HepG2 (cell line): ENCODE measurements at regions not wholly inside any gene's neighbourhood (a gene's known extent, or its start where the extent isn't known, plus 50 kb on each side); places are given as distances from the start of the nearest gene placed in this dataset.

ENCODE experiments used
- ATAC-seq: fragments of 200-7000 bp; cut with Tn5 transposase; 3 replicates; pipeline ENCODE4 v1.9.1; 2020; ENCODE audit warnings: mild to moderate bottlenecking, moderate library complexity
- BruUV-seq: library from RNA; stranded (reverse); fragments of 400-500 nt; replicated peaks from 2 replicates; lab custom pipeline; 2021; lab: Mats Ljungman, UMichigan
- CTCF ChIA-PET: fragments of 300-600 bp; formaldehyde crosslinking; extraction: SDS; loops from one replicate; lab custom pipeline; 2021; ENCODE audit warnings: low total read pairs, inconsistent platforms, low intra/inter-chr PET ratio; lab: Yijun Ruan, JAX
- POLR2A ChIA-PET: fragments of 350-600 bp; sonication (Branson Sonifier 250); formaldehyde crosslinking; loops from one replicate; lab custom pipeline; 2020; ENCODE audit warnings: antibody characterized with exemption, inconsistent platforms; lab: Yijun Ruan, JAX
- DNase-seq: peaks from one replicate; pipeline ENCODE4 v3.0.0-alpha.2; 2015; ENCODE audit warnings: low spot score
- FAIRE-seq: peaks from 3 replicates; lab custom pipeline; 2011; peaks lifted over from hg19 to GRCh38; lab: Jason Lieb, UNC
- H2AFZ ChIP-seq: one replicate; pipeline ENCODE4 v1.6.1; 2011; ENCODE audit warnings: low read length, inconsistent platforms
- H3K27ac ChIP-seq: fragments of 300-600 bp; 3 replicates; pipeline ENCODE4 v1.8.0; 2011; ENCODE audit warnings: mixed run types, mild to moderate bottlenecking, mixed read lengths, low read length, inconsistent platforms; ENCODE audit not compliant: insufficient read depth; ENCODE audit errors: extremely low read length
- H3K27me3 ChIP-seq, 2 experiments: fragments of 200-600 bp in 1 of 2; 2 replicates in 1 of 2; 3 replicates in 1 of 2; pipeline versions ENCODE4 v1.6.0 to v1.8.0; 2011; ENCODE audit warnings: low read length in 2 of 2, mild to moderate bottlenecking in 2 of 2, moderate library complexity in 2 of 2, inconsistent platforms in 1 of 2; ENCODE audit not compliant: insufficient read depth in 2 of 2, control insufficient read depth in 1 of 2
- H3K36me3 ChIP-seq, 2 experiments: fragments of 200-600 bp in 1 of 2; replicated peaks in 1 of 2; 2 replicates in 1 of 2; 3 replicates in 1 of 2; pipeline versions ENCODE4 v1.5.1 to v1.8.0; 2011; ENCODE audit warnings: low read length in 2 of 2, inconsistent platforms in 1 of 2; ENCODE audit not compliant: insufficient read depth in 2 of 2, control insufficient read depth in 1 of 2
- H3K4me1 ChIP-seq: 2 replicates; pipeline ENCODE4 v1.5.1; 2012; ENCODE audit warnings: low read length, inconsistent platforms; ENCODE audit not compliant: insufficient read depth
- H3K4me2 ChIP-seq: 2 replicates; pipeline ENCODE4 v1.6.0; 2011; ENCODE audit warnings: low read depth, low read length, inconsistent platforms
- H3K4me3 ChIP-seq, 3 experiments: fragments of 200-600 bp in 1 of 3; sonication (generic), shearing (Covaris generic) in 1 of 3; replicated peaks in 1 of 3; 2 replicates each; pipeline ENCODE4 v1.5.1; 2011 to 2016; ENCODE audit warnings: low read length in 3 of 3, inconsistent platforms in 2 of 3, low read depth in 2 of 3, mild to moderate bottlenecking in 2 of 3, control low read depth in 1 of 3, mixed read lengths in 1 of 3; ENCODE audit not compliant: insufficient read depth in 1 of 3
- H3K79me2 ChIP-seq: one replicate; pipeline ENCODE4 v1.6.1; 2011; ENCODE audit warnings: low read length, inconsistent platforms; ENCODE audit not compliant: insufficient read depth
- H3K9ac ChIP-seq: 2 replicates; pipeline ENCODE4 v1.6.0; 2011; ENCODE audit warnings: mild to moderate bottlenecking, low read depth, low read length, inconsistent platforms; ENCODE audit not compliant: insufficient read depth
- H3K9me3 ChIP-seq: 2 replicates; pipeline ENCODE4 v1.5.1; 2012; ENCODE audit warnings: mild to moderate bottlenecking, low read length
- H4K20me1 ChIP-seq: 2 replicates; pipeline ENCODE4 v1.6.0; 2011; ENCODE audit warnings: inconsistent platforms, mild to moderate bottlenecking, low read length, moderate library complexity; ENCODE audit not compliant: insufficient read depth
- ATF1 ChIP-seq: IDR thresholded peaks from 2 replicates; pipeline ENCODE4 v1.6.1; 2016; ENCODE audit warnings: mild to moderate bottlenecking, control low read depth
- BRF2 ChIP-seq: sonication (generic); formaldehyde crosslinking; IDR thresholded peaks from 2 replicates; pipeline ENCODE4 v1.8.1; 2022; ENCODE audit warnings: mild to moderate bottlenecking, missing genetic modification reagents
- CCAR2 ChIP-seq: fragments of 200-400 bp; formaldehyde crosslinking; optimal IDR thresholded peaks from 2 replicates; pipeline ENCODE3; 2018; ENCODE audit warnings: low read depth, mild to moderate bottlenecking, low read length, moderate library complexity
- CEBPB ChIP-seq: IDR thresholded peaks from 2 replicates; pipeline ENCODE4 v1.6.1; 2011; ENCODE audit warnings: low read depth, low read length, improper control_type of control experiment, borderline replicate concordance
- CHD4 ChIP-seq: fragments of 200-600 bp; sonication (generic); IDR thresholded peaks from 2 replicates; pipeline ENCODE4 v1.7.0; 2017; ENCODE audit warnings: mild to moderate bottlenecking, low read length, borderline replicate concordance
- FOXM1 ChIP-seq: sonication (generic); formaldehyde crosslinking; IDR thresholded peaks from 2 replicates; pipeline ENCODE4 v1.5.0; 2020; ENCODE audit warnings: missing genetic modification reagents
- FOXP4 ChIP-seq: sonication (generic); formaldehyde crosslinking; IDR thresholded peaks from 2 replicates; pipeline ENCODE4 v1.4.0; 2020; ENCODE audit warnings: missing genetic modification reagents
- GABPA ChIP-seq, 2 experiments: IDR thresholded peaks; 2 replicates each; pipeline ENCODE4 v1.6.1; 2011 to 2016; ENCODE audit warnings: low read depth in 2 of 2, low read length in 1 of 2, missing biosample characterization in 1 of 2, missing genetic modification characterization in 1 of 2
- KLF15 ChIP-seq: sonication (generic); formaldehyde crosslinking; IDR thresholded peaks from 2 replicates; pipeline ENCODE4 v1.8.1; 2023; ENCODE audit warnings: borderline replicate concordance, mild to moderate bottlenecking, inconsistent platforms, missing genetic modification reagents, mixed read lengths
- MXD3 ChIP-seq: IDR thresholded peaks from 2 replicates; pipeline ENCODE4 v1.6.1; 2016; ENCODE audit warnings: mild to moderate bottlenecking, missing biosample characterization, missing genetic modification reagents
- NAIF1 ChIP-seq: sonication (generic); formaldehyde crosslinking; IDR thresholded peaks from 2 replicates; pipeline ENCODE4 v1.5.0; 2020; ENCODE audit warnings: mild to moderate bottlenecking, missing genetic modification reagents, borderline replicate concordance
- ZEB1 ChIP-seq: IDR thresholded peaks from 2 replicates; pipeline ENCODE4 v1.6.1; 2012; ENCODE audit warnings: mild to moderate bottlenecking, low read depth, inconsistent platforms; ENCODE audit not compliant: insufficient replicate concordance
- ZNF274 ChIP-seq: sonication (generic); formaldehyde crosslinking; IDR thresholded peaks from 2 replicates; pipeline ENCODE4 v1.5.1; 2020; ENCODE audit warnings: mild to moderate bottlenecking, missing genetic modification reagents
- ZNF44 ChIP-seq: sonication (generic); formaldehyde crosslinking; IDR thresholded peaks from 2 replicates; pipeline ENCODE4 v1.5.1; 2020; ENCODE audit warnings: mild to moderate bottlenecking, missing genetic modification reagents
- ZNF513 ChIP-seq: sonication (generic); formaldehyde crosslinking; conservative IDR thresholded peaks from 2 replicates; pipeline ENCODE4 v1.5.0; 2020; ENCODE audit warnings: missing genetic modification reagents
- WGBS: methylation state at CpG from one replicate; pipeline ENCODE4 v1.1.6; 2017; ENCODE audit warnings: low lambda C conversion rate; 5-methylcytosine and 5-hydroxymethylcytosine counted together
- in situ Hi-C: cut with HindIII; loops from 2 replicates; pipeline ENCODE4 v1.10.0; 2017; ENCODE audit warnings: low pct_unique_long_range_greater_than_20kb; ENCODE audit not compliant: extremely low pct_ligation_motif_present
- intact Hi-C: fragments of 100-400 bp; cut with micrococcal nuclease; formaldehyde crosslinking; loops from one replicate; pipeline ENCODE4 v1.10.0; 2022; ENCODE audit not compliant: unreplicated experiment

GRCh38 chr11:29309992-29310391, 706.8 kb downstream of the KCNA4 start:
- in situ Hi-C loops, result no loop called here
- Histone ChIP-seq H3K4me1 (no peaks in the 10 kb centered on the region), H3K9ac (no peak overlapping the region), H3K4me2 (no peak overlapping the region), H3K36me3 (no peaks in the 10 kb centered on the region), H3K27ac (no peak overlapping the region), H3K79me2 (no peaks in the 10 kb centered on the region), H3K4me3 (no peak overlapping the region), H2AFZ (no peak overlapping the region), H3K27me3 (no peaks in the 10 kb centered on the region), H3K9me3 (no peaks in the 10 kb centered on the region), H4K20me1 (no peaks in the 10 kb centered on the region)
- CTCF ChIA-PET, result no interaction called here
- WGBS, result 28% methylated on average over 1 of the region's 1 CpG
- no TSS peak for BruUV-seq
- ATAC-seq (no peak), DNase-seq (no peak), FAIRE-seq (no peak)
- POLR2A ChIA-PET, result no interaction called here
- intact Hi-C loops, result no loop called here
- TF ChIP-seq CEBPB, result no peak
- TF ChIP-seq ZNF513, result no peak
- no peak for TF ChIP-seq KLF15 (CRISPR knock-in tag)

- no TSS peak for BruUV-seq
- no peak for FAIRE-seq
- WGBS, result 0% methylated on average over 1 of the region's 1 CpG
- POLR2A ChIA-PET, result no interaction called here
- Histone ChIP-seq H3K9me3 (no peaks in the 10 kb centered on the region), H3K4me2 (no peak overlapping the region), H3K4me1 (no peaks in the 10 kb centered on the region), H3K27me3 (no peaks in the 10 kb centered on the region), H3K36me3 (no peaks in the 10 kb centered on the region), H3K9ac (no peak overlapping the region), H3K79me2 (no peaks in the 10 kb centered on the region), H3K4me3 (no peak overlapping the region), H2AFZ (no peak overlapping the region), H3K27ac (no peak overlapping the region), H4K20me1 (no peaks in the 10 kb centered on the region)
- ATAC-seq, result no peak
- CTCF ChIA-PET, result no interaction called here
- in situ Hi-C loops, result no loop called here
- intact Hi-C loops, result no loop called here
- DNase-seq, result no peak
- TF ChIP-seq CCAR2 (no peak), CHD4 (no peak), ZEB1 (no peak), ATF1 (no peak), ZNF44 (CRISPR knock-in tag) (no peak), ZNF274 (CRISPR knock-in tag) (no peak), NAIF1 (no peak), FOXM1 (CRISPR knock-in tag) (no peak), MXD3 (no peak), FOXP4 (no peak), GABPA (IDR thresholded peaks at IDR 0.05; ENCODE audit: low read depth, low read length) (no peak), GABPA (CRISPR knock-in tag; IDR thresholded peaks at IDR 0.05; ENCODE audit: low read depth) (no peak), BRF2 (no peak)
Observed at GRCh38 chr11:29306527-29306926, 710.3 kb downstream of the KCNA4 start.
